ENCODE measurements at regions not wholly inside any gene's neighbourhood (a gene's known extent, or its start where the extent isn't known, plus 50 kb on each side); places are given as distances from the start of the nearest gene placed in this dataset.
A peak's percentile ranks its signal among the peaks of the same experiment; 100 is the strongest.
"Not testable (repeated sequence)": the region's sequence is repeated elsewhere in the genome, so short reads cannot be mapped to it uniquely, and the experiment has no call there.

- Histone ChIP-seq H3K27me3 (peaks cover 2 to 8% of the 10 kb centered on the region in 2 donors), H3K36me3 (no peaks in the 10 kb centered on the region), H3K4me1 (no peaks in the 10 kb centered on the region), H3K27ac (no peak overlapping the region), H3K9me3 (peaks cover 0 to 22% of the 10 kb centered on the region in 2 donors), H3K4me3 (no peak overlapping the region)
- intact Hi-C loops (cut with DNase I), result no loop called here
- no peak for ATAC-seq
- no peak for TF ChIP-seq CTCF (IDR thresholded peaks at IDR 0.05)
- no peak for DNase-seq
These were observed 101.7 kb downstream of the NPAP1 start for GRCh38 chr15:24777307-24777706.

GRCh38 chr15:24784506-24784905 is 108.9 kb downstream of the NPAP1 start:
- no peak for ATAC-seq

GRCh38 chr15:24786347-24786746 is 110.8 kb downstream of the NPAP1 start:
- no peak overlapping the region for H3K4me3 ChIP-seq

More at GRCh38 chr15:24784506-24784905, 108.9 kb downstream of the NPAP1 start:
- Histone ChIP-seq H3K9me3 (peaks cover 0 to 7% of the 10 kb centered on the region in 2 donors), H3K27ac (no peak overlapping the region), H3K36me3 (no peaks in the 10 kb centered on the region), H3K4me1 (no peaks in the 10 kb centered on the region), H3K4me3 (no peak overlapping the region), H3K27me3 (peaks cover 0 to 4% of the 10 kb centered on the region in 2 donors)
- intact Hi-C loops (cut with DNase I), result no loop called here
- DNase-seq, result no peak
- TF ChIP-seq CTCF (IDR thresholded peaks at IDR 0.05), result no peak

GRCh38 chr15:24802624-24803023 is 127.0 kb downstream of the NPAP1 start:
- H3K36me3 ChIP-seq; intact Hi-C loops (cut with DNase I); H3K27ac ChIP-seq; DNase-seq; H3K4me1 ChIP-seq; H3K4me3 ChIP-seq; ATAC-seq; H3K27me3 ChIP-seq: not testable (repeated sequence)
- peaks cover 0 to 37% of the 10 kb centered on the region in 2 donors for H3K9me3 ChIP-seq

More at GRCh38 chr15:24786347-24786746, 110.8 kb downstream of the NPAP1 start:
- DNase-seq, result no peak
- Histone ChIP-seq H3K9me3 (peaks cover 0 to 16% of the 10 kb centered on the region in 2 donors), H3K36me3 (no peaks in the 10 kb centered on the region), H3K27me3 (peaks cover 0 to 4% of the 10 kb centered on the region in 2 donors), H3K4me1 (no peaks in the 10 kb centered on the region), H3K27ac (no peak overlapping the region)
- intact Hi-C loops (cut with DNase I), result no loop called here
- no peak for TF ChIP-seq CTCF (IDR thresholded peaks at IDR 0.05)
- ATAC-seq, result no peak

GRCh38 chr15:24819680-24820079 is 135.1 kb upstream of the SNRPN start:
- H3K27me3 ChIP-seq, result peaks cover 0 to 5% of the 10 kb centered on the region in 2 donors
- ATAC-seq (no peak), DNase-seq (no peak)
- no peaks in the 10 kb centered on the region for H3K36me3 ChIP-seq
- no peak overlapping the region for H3K4me3 ChIP-seq
- no peak overlapping the region for H3K27ac ChIP-seq
- no peaks in the 10 kb centered on the region for H3K4me1 ChIP-seq
- no peak for TF ChIP-seq CTCF (IDR thresholded peaks at IDR 0.05)
- peaks cover 0 to 12% of the 10 kb centered on the region in 2 donors for H3K9me3 ChIP-seq
- intact Hi-C loops (cut with DNase I), result no loop called here

GRCh38 chr15:24823473-24823872 is 131.3 kb upstream of the SNRPN start:
- no peak for TF ChIP-seq CTCF (IDR thresholded peaks at IDR 0.05)
- no peak overlapping the region for H3K4me3 ChIP-seq
- H3K27me3 ChIP-seq, result peaks cover 0 to 5% of the 10 kb centered on the region in 2 donors
- ATAC-seq (no peak), DNase-seq (peak in 1 of 4 donors; percentile 9)
- H3K27ac ChIP-seq, result no peak overlapping the region
- no peaks in the 10 kb centered on the region for H3K4me1 ChIP-seq
- no peaks in the 10 kb centered on the region for H3K36me3 ChIP-seq
- H3K9me3 ChIP-seq, result peaks cover 0 to 5% of the 10 kb centered on the region in 2 donors
- intact Hi-C loops (cut with DNase I), result no loop called here
